Breast epithelium (tissue), 4 donors: ENCODE measurements at regions not wholly inside any gene's neighbourhood (a gene's known extent, or its start where the extent isn't known, plus 50 kb on each side); places are given as distances from the start of the nearest gene placed in this dataset.

Experiments
- DNase-seq, 2 donors: peaks; one replicate each; pipeline ENCODE4 v3.0.0-alpha.2; 2019; ENCODE audit warnings: low spot score in 2 of 2
- H3K27ac ChIP-seq, 2 donors: fragments of 200-600 bp; sonication (generic) in 1 of 2; one replicate each; pipeline ENCODE4 v1.5.1; 2016 to 2019; ENCODE audit warnings: mild to moderate bottlenecking in 1 of 2
- H3K27me3 ChIP-seq, 2 donors: fragments of 200-600 bp; sonication (generic) in 1 of 2; one replicate each; pipeline versions ENCODE4 v1.5.1 to v1.6.0; 2017 to 2019; ENCODE audit warnings: control low read depth in 1 of 2, mild to moderate bottlenecking in 1 of 2
- H3K36me3 ChIP-seq: fragments of 200-600 bp; one replicate; pipeline ENCODE4 v1.5.1; 2019
- H3K4me1 ChIP-seq, 2 donors: fragments of 200-600 bp; sonication (generic); one replicate each; pipeline ENCODE4 v1.5.1; 2016 to 2019; ENCODE audit warnings: control low read depth in 1 of 2
- H3K4me3 ChIP-seq, 3 donors: fragments of 200-600 bp; sonication (generic); 1 replicate in 2 of 3; 2 replicates in 1 of 3; pipeline ENCODE4 v1.5.1; 2016 to 2019; ENCODE audit warnings: mild to moderate bottlenecking in 3 of 3, moderate library complexity in 2 of 3
- H3K9me3 ChIP-seq, 2 donors: fragments of 200-600 bp; sonication (generic) in 1 of 2; one replicate each; pipeline ENCODE4 v1.5.1; 2016 to 2019; ENCODE audit warnings: control low read depth in 1 of 2
- POLR2A ChIP-seq: fragments of 450-650 bp; IDR thresholded peaks from one replicate; pipeline ENCODE4 v1.6.1; 2016; ENCODE audit warnings: antibody characterized with exemption, mild to moderate bottlenecking, moderate library complexity
- POLR2AphosphoS5 ChIP-seq, 3 donors: sonication (generic); formaldehyde crosslinking; IDR thresholded peaks; one replicate each; pipeline ENCODE4 v1.6.1; 2017; ENCODE audit warnings: antibody characterized with exemption in 3 of 3
- intact Hi-C: fragments of 100-400 bp; cut with DNase I; formaldehyde crosslinking; loops from one replicate; pipeline ENCODE4 v1.15.1; 2023; ENCODE audit warnings: low total_unique reads
- TF ChIP-seq, protein P1 (sequence below), 3 donors: fragments of 450-650 bp; IDR thresholded peaks; one replicate each; pipeline ENCODE4 v1.5.1; 2016 to 2017; ENCODE audit warnings: antibody characterized with exemption in 3 of 3, mild to moderate bottlenecking in 3 of 3, moderate library complexity in 3 of 3

DNA sequence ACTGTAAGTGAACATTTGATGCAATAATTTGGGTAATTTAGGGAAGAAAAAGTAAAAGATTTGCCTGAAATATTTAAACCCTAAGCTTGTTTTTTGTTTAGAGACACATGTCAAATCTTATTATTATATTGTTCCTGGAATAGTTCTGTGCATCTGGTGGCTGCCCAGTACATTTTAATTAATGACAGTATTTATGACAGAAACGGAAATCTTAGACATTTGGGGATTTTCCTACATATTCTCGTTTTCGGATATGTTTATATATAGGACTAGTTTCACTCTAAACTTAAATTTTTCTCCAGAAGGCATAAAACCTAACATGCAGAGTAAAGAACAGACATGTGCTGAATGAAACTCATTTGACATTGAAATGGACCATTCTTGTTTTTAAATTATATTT lies 125.6 kb upstream of the PAQR3 start:
- H3K4me3 ChIP-seq = no peak overlapping the region
- DNase-seq = no peak
- H3K36me3 ChIP-seq = no peaks in the 10 kb centered on the region
- intact Hi-C loops = no loop called here
- H3K27me3 ChIP-seq = no peaks in the 10 kb centered on the region
- no peak overlapping the region for H3K27ac ChIP-seq
- no peaks in the 10 kb centered on the region for H3K9me3 ChIP-seq
- TF ChIP-seq POLR2AphosphoS5 (IDR thresholded peaks at IDR 0.05) = no peak
- TF ChIP-seq, protein P1, sequence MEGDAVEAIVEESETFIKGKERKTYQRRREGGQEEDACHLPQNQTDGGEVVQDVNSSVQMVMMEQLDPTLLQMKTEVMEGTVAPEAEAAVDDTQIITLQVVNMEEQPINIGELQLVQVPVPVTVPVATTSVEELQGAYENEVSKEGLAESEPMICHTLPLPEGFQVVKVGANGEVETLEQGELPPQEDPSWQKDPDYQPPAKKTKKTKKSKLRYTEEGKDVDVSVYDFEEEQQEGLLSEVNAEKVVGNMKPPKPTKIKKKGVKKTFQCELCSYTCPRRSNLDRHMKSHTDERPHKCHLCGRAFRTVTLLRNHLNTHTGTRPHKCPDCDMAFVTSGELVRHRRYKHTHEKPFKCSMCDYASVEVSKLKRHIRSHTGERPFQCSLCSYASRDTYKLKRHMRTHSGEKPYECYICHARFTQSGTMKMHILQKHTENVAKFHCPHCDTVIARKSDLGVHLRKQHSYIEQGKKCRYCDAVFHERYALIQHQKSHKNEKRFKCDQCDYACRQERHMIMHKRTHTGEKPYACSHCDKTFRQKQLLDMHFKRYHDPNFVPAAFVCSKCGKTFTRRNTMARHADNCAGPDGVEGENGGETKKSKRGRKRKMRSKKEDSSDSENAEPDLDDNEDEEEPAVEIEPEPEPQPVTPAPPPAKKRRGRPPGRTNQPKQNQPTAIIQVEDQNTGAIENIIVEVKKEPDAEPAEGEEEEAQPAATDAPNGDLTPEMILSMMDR (IDR thresholded peaks at IDR 0.05) = no peak
- TF ChIP-seq POLR2A = no peak
- no peaks in the 10 kb centered on the region for H3K4me1 ChIP-seq

DNA sequence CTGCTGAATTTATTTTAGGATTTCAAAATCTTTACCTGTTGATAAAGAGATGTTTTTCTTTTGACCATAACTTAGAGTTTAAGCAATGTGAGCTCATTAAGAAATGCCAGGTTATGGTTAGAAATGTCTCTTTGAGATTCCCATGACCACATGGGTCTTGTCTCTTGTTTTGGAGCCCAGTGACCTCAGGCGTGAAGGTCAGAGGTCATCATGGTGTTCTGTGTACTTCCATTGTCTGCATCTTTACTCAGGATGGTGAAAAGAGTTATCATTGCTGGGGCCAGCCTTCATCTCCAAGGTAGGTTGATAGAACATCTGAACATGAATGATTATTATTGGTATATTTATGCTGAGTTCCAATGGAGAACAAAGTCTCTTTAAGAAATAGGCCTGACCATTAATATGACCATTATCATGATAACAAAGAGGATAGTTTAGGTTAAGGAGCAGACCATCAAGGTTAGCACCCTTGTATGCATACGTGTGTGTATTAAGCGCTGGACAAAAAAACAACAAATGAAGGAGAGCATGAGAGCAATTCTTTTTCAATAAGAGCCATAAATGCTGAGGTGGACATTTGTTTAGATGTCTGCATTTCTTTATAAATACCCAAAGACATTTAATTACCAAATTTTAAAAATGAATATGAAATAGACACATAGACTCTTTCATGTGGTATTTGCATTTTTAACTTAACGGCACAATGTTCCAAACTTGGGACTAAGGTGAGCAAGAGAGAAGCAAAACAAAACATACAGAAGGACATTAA lies 120.6 kb upstream of the PAQR3 start:
- intact Hi-C loops = no loop called here

DNA sequence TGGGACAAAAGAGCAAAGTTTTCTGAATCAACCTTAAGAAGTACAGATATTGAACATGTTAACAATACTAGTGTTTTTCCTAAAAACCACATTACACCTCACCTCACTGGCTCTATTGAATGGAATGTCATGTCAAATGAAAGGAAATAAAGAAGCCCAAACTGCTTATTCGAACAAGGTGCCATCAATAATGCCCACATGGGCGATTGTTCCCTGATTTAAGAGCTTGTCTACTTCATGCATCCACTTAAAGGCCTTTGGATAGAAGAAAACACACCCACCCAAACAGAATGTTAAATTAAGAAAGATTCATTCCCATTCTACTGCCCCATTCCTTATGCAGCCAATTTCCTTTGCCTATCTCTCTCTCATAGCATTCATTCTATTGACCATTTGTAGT lies 118.5 kb upstream of the PAQR3 start:
- no peak for TF ChIP-seq POLR2AphosphoS5 (IDR thresholded peaks at IDR 0.05)
- no peak for TF ChIP-seq POLR2A
- TF ChIP-seq, protein P1 (IDR thresholded peaks at IDR 0.05) = no peak
- Histone ChIP-seq H3K9me3 (no peaks in the 10 kb centered on the region), H3K4me1 (no peaks in the 10 kb centered on the region), H3K36me3 (no peaks in the 10 kb centered on the region), H3K4me3 (no peak overlapping the region), H3K27ac (no peak overlapping the region), H3K27me3 (no peaks in the 10 kb centered on the region)
- intact Hi-C loops = no loop called here
- no peak for DNase-seq

More for the DNA sequence above, 120.6 kb upstream of the PAQR3 start:
- Histone ChIP-seq H3K36me3 (no peaks in the 10 kb centered on the region), H3K27ac (no peak overlapping the region), H3K9me3 (no peaks in the 10 kb centered on the region), H3K4me3 (no peak overlapping the region), H3K27me3 (no peaks in the 10 kb centered on the region), H3K4me1 (no peaks in the 10 kb centered on the region)
- TF ChIP-seq POLR2A = no peak
- no peak for TF ChIP-seq POLR2AphosphoS5 (IDR thresholded peaks at IDR 0.05)
- no peak for DNase-seq

DNA sequence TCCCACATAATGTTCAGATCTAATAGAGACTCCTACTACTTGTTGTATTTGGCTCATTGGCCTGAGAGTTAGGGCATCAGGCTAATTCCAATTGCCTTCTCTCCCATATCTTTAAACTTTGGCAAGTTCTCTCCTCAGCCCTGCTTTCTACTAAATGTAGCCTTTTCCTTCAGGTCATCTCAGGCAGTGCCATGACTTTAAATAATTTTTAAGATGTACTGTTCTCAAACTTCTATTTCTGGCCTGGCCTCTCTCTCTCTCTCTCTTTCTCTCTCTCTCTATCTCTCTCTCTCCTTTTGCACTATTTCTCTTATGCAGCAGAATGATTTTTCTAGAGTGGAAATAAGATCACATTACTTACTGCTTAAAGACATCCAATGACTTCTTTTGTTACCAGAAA lies 114.5 kb upstream of the PAQR3 start:
- intact Hi-C loops = no loop called here
- no peak overlapping the region for H3K27ac ChIP-seq
- H3K4me3 ChIP-seq = no peak overlapping the region
- DNase-seq = no peak
- no peaks in the 10 kb centered on the region for H3K36me3 ChIP-seq
- no peaks in the 10 kb centered on the region for H3K27me3 ChIP-seq
- no peaks in the 10 kb centered on the region for H3K4me1 ChIP-seq
- H3K9me3 ChIP-seq = no peaks in the 10 kb centered on the region
- TF ChIP-seq POLR2A = no peak
- TF ChIP-seq, protein P1 (IDR thresholded peaks at IDR 0.05) = no peak
- TF ChIP-seq POLR2AphosphoS5 (IDR thresholded peaks at IDR 0.05) = no peak

DNA sequence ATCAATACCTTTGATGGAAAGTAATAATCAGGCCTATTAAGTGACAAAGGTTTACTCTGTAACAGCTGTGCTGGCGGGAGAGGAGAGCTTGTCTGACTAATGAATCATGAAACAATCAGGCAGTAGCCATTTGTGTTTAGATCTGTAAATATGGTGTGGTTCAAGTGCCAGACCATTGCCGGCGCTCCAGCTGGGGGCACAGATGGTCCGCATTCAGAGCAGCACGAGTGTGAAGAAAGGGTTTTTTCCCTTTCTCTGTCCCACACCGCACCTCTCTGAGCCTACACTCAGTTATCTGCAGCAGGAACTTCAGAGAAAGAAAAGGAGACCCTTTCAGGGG lies 111.3 kb upstream of the PAQR3 start:
- Histone ChIP-seq H3K36me3 (no peaks in the 10 kb centered on the region), H3K4me3 (peak overlapping the region in 1 of 3 donors; percentile 22), H3K4me1 (no peaks in the 10 kb centered on the region), H3K27me3 (no peaks in the 10 kb centered on the region), H3K9me3 (no peaks in the 10 kb centered on the region), H3K27ac (no peak overlapping the region)
- TF ChIP-seq, protein P1 (IDR thresholded peaks at IDR 0.05) = no peak
- TF ChIP-seq POLR2AphosphoS5 (IDR thresholded peaks at IDR 0.05) = no peak
- no peak for TF ChIP-seq POLR2A
- no peak for DNase-seq
- intact Hi-C loops = no loop called here
